NB4 (cell line): ENCODE measurements at regions not wholly inside any gene's neighbourhood (a gene's known extent, or its start where the extent isn't known, plus 50 kb on each side); places are given as distances from the start of the nearest gene placed in this dataset.

ENCODE experiments used
- DNase-seq: peaks from one replicate; pipeline ENCODE4 v3.0.0; 2010; ENCODE audit warnings: low read depth
- H3K4me3 ChIP-seq: one replicate; pipeline ENCODE4 v1.5.1; 2011; ENCODE audit warnings: mild to moderate bottlenecking, low read depth, low read length, moderate library complexity
- CTCF ChIP-seq: IDR thresholded peaks from one replicate; pipeline ENCODE4 v1.5.1; 2012; ENCODE audit warnings: low read depth, low read length
- MAX ChIP-seq: IDR thresholded peaks from 2 replicates; pipeline ENCODE4 v1.6.1; 2011; ENCODE audit warnings: low read depth, low read length
- MYC ChIP-seq: IDR thresholded peaks from 2 replicates; pipeline ENCODE4 v1.6.1; 2011; ENCODE audit warnings: low read depth, low read length
- POLR2A ChIP-seq: IDR thresholded peaks from 2 replicates; pipeline ENCODE4 v1.6.1; 2011; ENCODE audit warnings: mild to moderate bottlenecking; ENCODE audit not compliant: insufficient read length; ENCODE audit errors: extremely low read depth

DNA sequence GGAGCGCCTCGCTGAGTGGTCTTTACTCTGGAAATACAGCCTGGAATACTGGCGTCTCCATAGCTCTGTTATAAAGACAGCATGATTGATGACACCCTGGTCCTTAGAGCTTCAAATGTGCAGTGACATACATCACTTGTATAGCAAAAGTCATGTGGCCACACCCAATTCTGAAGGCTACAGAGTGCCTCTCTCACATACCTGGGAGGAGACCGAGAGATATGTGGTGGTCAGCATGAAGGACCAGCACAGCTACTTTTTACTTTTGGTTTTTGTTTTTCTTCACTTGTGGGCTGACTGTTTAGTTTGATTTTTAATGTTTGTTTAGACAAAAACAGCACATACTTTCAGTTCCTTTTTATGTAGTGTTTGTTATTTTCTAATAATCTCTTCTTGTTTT is 938.5 kb upstream of the SOX11 start:
- TF ChIP-seq CTCF (no peak), MAX (no peak), MYC (no peak), POLR2A (no peak)
- no peak for DNase-seq
- no peak overlapping the region for H3K4me3 ChIP-seq

- H3K4me3 ChIP-seq: no peak overlapping the region
- peak; percentile 61 for DNase-seq
- TF ChIP-seq MYC (no peak), CTCF (peak; percentile 65), POLR2A (no peak), MAX (no peak)
Observed at GRCh38 chr2:4762951-4763376, 929.2 kb upstream of the SOX11 start.

DNA sequence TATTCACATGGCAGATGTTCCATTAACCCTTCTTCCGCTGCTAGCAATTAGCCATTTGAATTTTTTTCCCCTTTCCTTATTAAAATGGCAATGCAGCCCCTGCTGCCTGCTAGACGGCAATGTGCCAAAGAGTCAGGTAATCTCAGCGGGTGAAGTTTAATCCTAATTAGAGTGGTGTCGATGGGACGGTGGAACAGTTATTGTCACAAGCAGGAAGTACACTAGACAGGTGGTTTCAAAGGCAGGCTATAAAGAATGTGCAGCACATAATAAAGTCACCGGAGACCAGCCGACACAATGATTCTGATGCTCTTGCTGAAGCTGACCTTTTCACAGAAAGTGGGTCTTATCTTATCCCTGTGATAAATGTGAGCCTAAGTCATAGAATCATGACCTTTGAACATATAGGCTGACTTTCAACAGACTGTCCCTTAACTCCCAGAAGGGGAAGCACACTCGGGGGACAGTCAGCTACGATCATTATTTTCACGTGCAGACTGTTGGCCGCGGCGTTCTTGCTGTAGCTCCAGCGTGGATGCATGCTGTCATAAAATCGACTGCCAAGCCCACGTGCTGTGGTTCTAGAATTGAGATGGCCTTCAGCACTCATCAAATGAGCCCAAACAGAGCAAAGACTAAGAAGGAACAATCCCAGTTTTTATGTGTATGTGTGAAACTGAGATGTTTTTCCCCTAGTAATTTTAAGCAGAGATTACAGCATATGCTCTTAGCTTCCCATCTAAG is 926.2 kb upstream of the SOX11 start:
- TF ChIP-seq MAX: no peak
- no peak for TF ChIP-seq MYC
- TF ChIP-seq POLR2A: no peak
- no peak for TF ChIP-seq CTCF
- no peak overlapping the region for H3K4me3 ChIP-seq
- no peak for DNase-seq

DNA sequence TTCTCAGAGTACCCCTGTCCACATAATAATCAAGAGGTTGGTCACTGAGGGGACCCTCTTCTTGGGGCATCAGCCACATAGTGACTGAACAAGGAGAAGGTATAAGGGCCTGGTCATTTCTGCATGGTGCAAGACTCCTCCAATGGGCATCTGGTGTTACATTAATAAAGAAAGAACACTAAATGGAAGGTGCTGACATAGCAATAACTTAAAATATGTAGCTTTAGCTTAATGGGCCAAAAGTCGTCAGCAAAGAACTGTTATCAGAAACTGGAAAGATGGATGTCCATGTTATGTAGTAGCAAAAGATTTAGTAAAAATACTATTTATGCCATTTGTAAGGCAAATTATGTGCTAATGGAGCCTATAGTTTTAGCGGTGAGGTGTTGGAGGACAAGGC is 916.5 kb upstream of the SOX11 start:
- DNase-seq: no peak
- TF ChIP-seq MAX (no peak), MYC (no peak), CTCF (no peak), POLR2A (no peak)

GRCh38 chr2:4780679-4781078 is 911.5 kb upstream of the SOX11 start:
- DNase-seq: peak; percentile 5
- H3K4me3 ChIP-seq: no peak overlapping the region
- TF ChIP-seq MYC: no peak
- TF ChIP-seq CTCF: no peak
- no peak for TF ChIP-seq POLR2A
- no peak for TF ChIP-seq MAX

More for the DNA sequence above, 916.5 kb upstream of the SOX11 start:
- H3K4me3 ChIP-seq: no peak overlapping the region

- H3K4me3 ChIP-seq: no peak overlapping the region
- TF ChIP-seq POLR2A (no peak), MYC (no peak), MAX (no peak), CTCF (no peak)
- DNase-seq: no peak
Observed at GRCh38 chr2:4782647-4783046, 909.5 kb upstream of the SOX11 start.
